NB4 (cell line): ENCODE measurements at regions not wholly inside any gene's neighbourhood (a gene's known extent, or its start where the extent isn't known, plus 50 kb on each side); places are given as distances from the start of the nearest gene placed in this dataset.

ENCODE experiments used
- DNase-seq: peaks from one replicate; pipeline ENCODE4 v3.0.0; 2010; ENCODE audit warnings: low read depth
- H3K4me3 ChIP-seq: one replicate; pipeline ENCODE4 v1.5.1; 2011; ENCODE audit warnings: mild to moderate bottlenecking, low read depth, low read length, moderate library complexity
- MYC ChIP-seq: IDR thresholded peaks from 2 replicates; pipeline ENCODE4 v1.6.1; 2011; ENCODE audit warnings: low read depth, low read length
- POLR2A ChIP-seq: IDR thresholded peaks from 2 replicates; pipeline ENCODE4 v1.6.1; 2011; ENCODE audit warnings: mild to moderate bottlenecking; ENCODE audit not compliant: insufficient read length; ENCODE audit errors: extremely low read depth
- TF ChIP-seq, protein P1 (sequence below): IDR thresholded peaks from 2 replicates; pipeline ENCODE4 v1.6.1; 2011; ENCODE audit warnings: low read depth, low read length
- TF ChIP-seq, protein P2 (sequence below): IDR thresholded peaks from one replicate; pipeline ENCODE4 v1.5.1; 2012; ENCODE audit warnings: low read depth, low read length

DNA sequence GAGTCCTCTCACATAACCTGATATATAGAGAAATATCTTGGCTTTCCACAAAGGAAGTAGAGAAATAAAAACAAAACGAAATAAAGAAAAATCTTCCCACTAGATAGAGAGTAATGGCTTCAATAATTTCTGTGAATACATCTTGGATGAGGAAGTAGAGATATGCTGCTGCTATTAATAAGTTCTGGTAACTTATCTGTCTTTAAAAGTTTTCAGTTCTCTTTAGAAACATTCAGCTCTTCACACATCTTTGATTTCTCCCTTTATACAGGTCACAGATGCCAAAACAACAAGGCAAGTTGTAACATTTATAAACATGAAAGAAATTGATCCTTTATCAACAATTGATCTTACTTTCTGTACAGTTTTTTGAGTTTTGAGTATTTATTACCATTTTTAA is 615.8 kb downstream of the TRAM1L1 start:
- DNase-seq: no peak
- H3K4me3 ChIP-seq: no peak overlapping the region
- TF ChIP-seq POLR2A (no peak), MYC (no peak)
- TF ChIP-seq, protein P1, sequence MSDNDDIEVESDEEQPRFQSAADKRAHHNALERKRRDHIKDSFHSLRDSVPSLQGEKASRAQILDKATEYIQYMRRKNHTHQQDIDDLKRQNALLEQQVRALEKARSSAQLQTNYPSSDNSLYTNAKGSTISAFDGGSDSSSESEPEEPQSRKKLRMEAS: no peak
- TF ChIP-seq, protein P2, sequence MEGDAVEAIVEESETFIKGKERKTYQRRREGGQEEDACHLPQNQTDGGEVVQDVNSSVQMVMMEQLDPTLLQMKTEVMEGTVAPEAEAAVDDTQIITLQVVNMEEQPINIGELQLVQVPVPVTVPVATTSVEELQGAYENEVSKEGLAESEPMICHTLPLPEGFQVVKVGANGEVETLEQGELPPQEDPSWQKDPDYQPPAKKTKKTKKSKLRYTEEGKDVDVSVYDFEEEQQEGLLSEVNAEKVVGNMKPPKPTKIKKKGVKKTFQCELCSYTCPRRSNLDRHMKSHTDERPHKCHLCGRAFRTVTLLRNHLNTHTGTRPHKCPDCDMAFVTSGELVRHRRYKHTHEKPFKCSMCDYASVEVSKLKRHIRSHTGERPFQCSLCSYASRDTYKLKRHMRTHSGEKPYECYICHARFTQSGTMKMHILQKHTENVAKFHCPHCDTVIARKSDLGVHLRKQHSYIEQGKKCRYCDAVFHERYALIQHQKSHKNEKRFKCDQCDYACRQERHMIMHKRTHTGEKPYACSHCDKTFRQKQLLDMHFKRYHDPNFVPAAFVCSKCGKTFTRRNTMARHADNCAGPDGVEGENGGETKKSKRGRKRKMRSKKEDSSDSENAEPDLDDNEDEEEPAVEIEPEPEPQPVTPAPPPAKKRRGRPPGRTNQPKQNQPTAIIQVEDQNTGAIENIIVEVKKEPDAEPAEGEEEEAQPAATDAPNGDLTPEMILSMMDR: no peak

DNA sequence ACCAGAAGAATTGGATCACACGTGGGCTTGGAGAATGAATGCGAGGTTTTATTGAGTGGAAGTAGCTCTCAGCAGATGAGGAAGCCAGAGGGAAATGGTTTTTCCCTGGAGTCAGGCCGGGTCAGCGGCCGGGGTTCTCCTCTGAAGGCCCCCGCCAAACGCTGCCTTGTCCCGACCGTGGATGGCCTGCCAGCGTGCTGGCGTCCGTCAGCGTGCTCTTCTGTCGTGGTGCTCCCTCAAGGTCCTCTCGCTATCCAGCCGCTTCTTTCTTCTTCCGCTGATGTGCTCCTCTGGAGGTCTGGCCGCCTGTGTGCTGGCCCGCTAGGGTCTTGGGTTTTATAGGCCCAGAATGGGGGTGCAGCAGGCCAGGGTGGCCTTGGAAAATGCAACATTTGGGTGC is 632.2 kb downstream of the TRAM1L1 start:
- TF ChIP-seq, protein P1: no peak
- no peak for TF ChIP-seq POLR2A
- TF ChIP-seq, protein P2: no peak
- TF ChIP-seq MYC: no peak
- DNase-seq: no peak
- no peak overlapping the region for H3K4me3 ChIP-seq

DNA sequence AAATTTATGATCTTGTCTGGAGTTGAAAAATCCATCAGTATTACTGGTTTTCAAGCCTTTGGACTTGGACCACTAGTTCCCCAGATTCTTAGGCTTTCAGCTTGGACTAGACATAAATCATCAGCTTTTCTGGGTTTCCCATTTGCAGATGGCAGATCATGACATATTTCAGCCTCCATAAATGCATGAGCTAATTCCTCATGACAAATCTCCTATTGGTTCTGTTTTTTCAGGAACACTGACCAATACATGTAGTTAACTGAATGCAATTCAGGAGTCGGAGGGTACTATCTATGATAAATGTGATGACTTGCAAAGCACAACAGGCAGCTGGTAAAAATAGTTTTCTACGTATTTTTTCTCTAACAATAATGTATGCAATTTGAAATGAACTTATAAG is 635.6 kb downstream of the TRAM1L1 start:
- no peak for DNase-seq
- TF ChIP-seq POLR2A (no peak), MYC (no peak)
- TF ChIP-seq, protein P1: no peak
- TF ChIP-seq, protein P2: no peak
- H3K4me3 ChIP-seq: no peak overlapping the region

DNA sequence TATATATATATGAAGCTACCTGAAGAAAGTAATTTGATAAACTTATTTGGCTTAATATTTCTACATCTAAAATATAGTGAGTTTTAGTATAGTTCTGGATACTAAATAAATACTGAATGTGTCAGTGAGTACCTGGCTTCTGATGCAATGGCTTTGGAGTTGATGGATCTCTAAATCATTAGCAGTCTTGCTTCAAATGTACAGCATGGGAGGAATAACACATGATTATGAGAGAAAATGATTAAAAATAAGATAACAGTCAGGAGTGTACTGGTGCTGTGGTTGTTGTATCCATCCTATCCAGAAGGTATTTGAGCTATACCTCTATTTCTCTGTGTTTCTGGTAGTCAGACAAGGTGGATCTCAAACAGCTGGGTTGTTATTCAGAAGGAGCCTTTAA is 641.3 kb downstream of the TRAM1L1 start:
- H3K4me3 ChIP-seq: no peak overlapping the region
- TF ChIP-seq, protein P1: no peak
- TF ChIP-seq, protein P2: no peak
- TF ChIP-seq POLR2A: no peak
- no peak for TF ChIP-seq MYC
- DNase-seq: no peak

DNA sequence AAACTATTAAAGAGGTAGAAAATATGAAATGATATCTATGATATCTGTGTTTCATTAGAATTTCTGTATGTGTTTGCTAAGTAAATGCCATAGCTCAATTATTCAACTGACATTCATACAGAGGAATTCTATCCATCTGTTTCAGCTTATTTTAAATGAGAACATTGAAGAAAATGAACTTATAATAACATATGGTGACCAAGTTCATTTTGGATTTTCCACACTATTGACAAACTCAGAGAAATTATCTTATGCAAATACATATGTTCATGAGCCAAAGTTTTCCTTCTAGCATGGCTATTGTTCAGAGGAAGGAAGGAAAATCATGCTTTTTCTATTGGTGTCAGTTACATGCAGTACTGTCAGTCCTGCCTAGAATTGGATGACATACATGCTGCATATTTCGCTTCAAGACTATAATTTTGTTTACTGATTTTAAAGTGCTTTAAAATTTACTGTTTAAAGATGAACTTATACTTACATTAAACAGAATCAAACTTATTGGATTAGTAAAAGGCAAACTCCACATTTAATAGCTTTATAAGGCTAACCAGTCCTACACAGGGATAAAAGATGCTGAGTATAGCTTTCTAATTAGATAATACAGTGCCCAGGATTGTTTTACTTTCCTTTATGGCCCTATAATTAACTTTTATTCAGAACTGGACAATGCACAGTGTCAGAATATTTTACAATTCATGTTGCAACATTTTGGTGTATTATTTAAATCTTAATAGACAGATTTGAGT is 646.2 kb downstream of the TRAM1L1 start:
- DNase-seq: no peak
- TF ChIP-seq, protein P1: no peak
- TF ChIP-seq, protein P2: no peak
- H3K4me3 ChIP-seq: no peak overlapping the region

DNA sequence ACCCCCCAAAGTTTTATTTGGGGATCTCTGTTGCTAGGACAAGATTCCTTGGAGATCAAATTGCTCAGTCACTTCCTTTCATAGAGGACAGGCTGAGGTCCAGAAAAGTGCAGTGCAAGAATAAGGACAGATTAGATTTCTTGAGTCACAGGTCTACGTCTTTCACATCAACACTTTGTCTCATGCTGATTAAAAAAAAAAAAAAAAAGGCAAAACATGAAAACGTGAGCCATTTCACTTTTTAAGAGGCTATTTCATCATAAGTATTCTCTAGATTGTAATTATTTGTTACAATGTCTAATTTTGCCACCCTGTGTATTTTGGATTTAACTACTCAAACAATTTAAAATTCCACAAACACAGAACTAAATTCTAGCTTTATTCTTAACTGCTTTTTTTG is 647.0 kb downstream of the TRAM1L1 start:
- H3K4me3 ChIP-seq: no peak overlapping the region
- DNase-seq: no peak
- TF ChIP-seq, protein P1: no peak
- TF ChIP-seq, protein P2: no peak
- TF ChIP-seq MYC (no peak), POLR2A (no peak)
